OCI-LY7 (cell line): ENCODE measurements at regions not wholly inside any gene's neighbourhood (a gene's known extent, or its start where the extent isn't known, plus 50 kb on each side); places are given as distances from the start of the nearest gene placed in this dataset.

Experiments used
- BruUV-seq: library from RNA; stranded (reverse); fragments of 400-500 nt; replicated peaks from 2 replicates; lab custom pipeline; 2021; lab: Mats Ljungman, UMichigan
- CTCF ChIA-PET: fragments of 300-600 bp; sonication (Branson Sonifier 250); formaldehyde crosslinking; loops from one replicate; lab custom pipeline; 2022; ENCODE audit warnings: antibody characterized with exemption; ENCODE audit not compliant: unreplicated experiment; lab: Charles Lee
- POLR2A ChIA-PET: fragments of 300-600 bp; sonication (Branson Sonifier 250); formaldehyde crosslinking; loops from one replicate; lab custom pipeline; 2022; ENCODE audit warnings: antibody characterized with exemption; lab: Charles Lee
- DNase-seq: peaks from one replicate; pipeline ENCODE4 v3.0.0-alpha.2; 2015; ENCODE audit warnings: low spot score
- H2AFZ ChIP-seq: fragments of 200-600 bp; sonication (generic), shearing (Covaris generic); 2 replicates; pipeline ENCODE4 v1.6.1; 2014; ENCODE audit warnings: mild to moderate bottlenecking, antibody characterized with exemption, low read length, moderate library complexity
- H3K27ac ChIP-seq: fragments of 200-600 bp; sonication (generic); 2 replicates; pipeline ENCODE4 v1.5.1; 2014; ENCODE audit warnings: mixed run types, low read depth, mild to moderate bottlenecking, moderate library complexity, low read length, inconsistent platforms; ENCODE audit not compliant: poor library complexity, severe bottlenecking
- H3K36me3 ChIP-seq: fragments of 200-600 bp; sonication (generic); 2 replicates; pipeline ENCODE4 v1.6.1; 2014; ENCODE audit warnings: mild to moderate bottlenecking, antibody characterized with exemption, low read length, moderate library complexity, mixed read lengths; ENCODE audit not compliant: insufficient read depth
- H3K4me1 ChIP-seq: fragments of 200-600 bp; sonication (generic); 2 replicates; pipeline ENCODE4 v1.5.1; 2014; ENCODE audit warnings: mild to moderate bottlenecking, low read length; ENCODE audit not compliant: insufficient read depth, poor library complexity, severe bottlenecking
- H3K4me2 ChIP-seq: fragments of 200-600 bp; sonication (generic); 2 replicates; pipeline ENCODE4 v1.6.1; 2014; ENCODE audit warnings: mild to moderate bottlenecking, low read length
- H3K4me3 ChIP-seq: fragments of 200-600 bp; sonication (generic); 2 replicates; pipeline ENCODE4 v1.5.1; 2014; ENCODE audit warnings: mild to moderate bottlenecking, low read depth, low read length; ENCODE audit not compliant: poor library complexity, severe bottlenecking
- H3K79me2 ChIP-seq: fragments of 200-600 bp; sonication (generic); 2 replicates; pipeline ENCODE4 v1.6.1; 2016; ENCODE audit warnings: low read depth, mild to moderate bottlenecking, low read length, moderate library complexity, mixed read lengths; ENCODE audit not compliant: insufficient read depth
- H3K9me2 ChIP-seq: fragments of 200-600 bp; sonication (generic); 2 replicates; pipeline ENCODE4 v1.6.1; 2016; ENCODE audit warnings: mild to moderate bottlenecking, low read length, mixed read lengths; ENCODE audit not compliant: insufficient read depth
- H3K9me3 ChIP-seq: fragments of 200-600 bp; sonication (generic); 2 replicates; pipeline ENCODE4 v1.6.1; 2014; ENCODE audit warnings: mild to moderate bottlenecking, mixed run types, low read length, mixed read lengths
- H4K20me1 ChIP-seq: fragments of 200-600 bp; sonication (generic); 2 replicates; pipeline ENCODE4 v1.6.1; 2014; ENCODE audit warnings: mild to moderate bottlenecking, antibody characterized with exemption, low read length, moderate library complexity, mixed read lengths; ENCODE audit not compliant: insufficient read depth
- CTCF ChIP-seq: fragments of 200-600 bp; sonication (generic); conservative IDR thresholded peaks from 2 replicates; pipeline ENCODE4 v1.5.1; 2014; ENCODE audit warnings: mild to moderate bottlenecking, antibody characterized with exemption, low read length, moderate library complexity, mixed read lengths
- EZH2phosphoT487 ChIP-seq: fragments of 200-600 bp; sonication (generic); IDR thresholded peaks from 2 replicates; pipeline ENCODE4 v1.6.1; 2018; ENCODE audit warnings: low read depth, borderline replicate concordance, mild to moderate bottlenecking, mixed run types, antibody characterized with exemption, low read length, moderate library complexity, mixed read lengths
- intact Hi-C: fragments of 100-400 bp; cut with micrococcal nuclease; formaldehyde crosslinking; loops from one replicate; pipeline ENCODE4 v1.10.0; 2022; ENCODE audit not compliant: unreplicated experiment

- Histone ChIP-seq H2AFZ (no peak overlapping the region), H3K79me2 (no peaks in the 10 kb centered on the region), H3K36me3 (no peaks in the 10 kb centered on the region), H3K4me3 (no peak overlapping the region), H4K20me1 (no peaks in the 10 kb centered on the region), H3K9me3 (no peaks in the 10 kb centered on the region), H3K4me2 (no peak overlapping the region), H3K4me1 (no peaks in the 10 kb centered on the region), H3K9me2 (no peaks in the 10 kb centered on the region), H3K27ac (no peak overlapping the region)
- TF ChIP-seq CTCF (no peak), EZH2phosphoT487 (no peak)
- no TSS peak for BruUV-seq
- POLR2A ChIA-PET, result no interaction called here
- intact Hi-C loops, result no loop called here
- no peak for DNase-seq
- CTCF ChIA-PET, result no interaction called here
These were observed 169.2 kb downstream of the SPCS3 start for GRCh38 chr4:176489001-176489400.

GRCh38 chr4:176492646-176493302, 173.0 kb downstream of the SPCS3 start:
- no peak overlapping the region for H3K27ac ChIP-seq
- ChIA-PET POLR2A (interaction anchor here (0.5 kb wide), 1 partner anchor 53 kb away, joined by 3 read pairs; no protein-coding TSS in a partner anchor), CTCF (no interaction called here)
- no peaks in the 10 kb centered on the region for H3K9me2 ChIP-seq
- no peaks in the 10 kb centered on the region for H3K79me2 ChIP-seq
- no peak overlapping the region for H2AFZ ChIP-seq
- no peaks in the 10 kb centered on the region for H3K4me1 ChIP-seq
- intact Hi-C loops, result no loop called here
- no peak overlapping the region for H3K4me2 ChIP-seq
- TF ChIP-seq EZH2phosphoT487 (no peak), CTCF (no peak)
- H3K9me3 ChIP-seq, result no peaks in the 10 kb centered on the region
- no peaks in the 10 kb centered on the region for H4K20me1 ChIP-seq
- no peaks in the 10 kb centered on the region for H3K36me3 ChIP-seq
- H3K4me3 ChIP-seq, result no peak overlapping the region
- BruUV-seq, result no TSS peak
- DNase-seq, result no peak

GRCh38 chr4:176498617-176499256, 179.0 kb downstream of the SPCS3 start:
- Histone ChIP-seq H3K4me3 (no peak overlapping the region), H3K9me3 (no peaks in the 10 kb centered on the region), H3K79me2 (no peaks in the 10 kb centered on the region), H3K4me1 (no peaks in the 10 kb centered on the region), H3K9me2 (no peaks in the 10 kb centered on the region), H3K27ac (no peak overlapping the region), H3K36me3 (no peaks in the 10 kb centered on the region), H3K4me2 (no peak overlapping the region), H2AFZ (no peak overlapping the region), H4K20me1 (no peaks in the 10 kb centered on the region)
- DNase-seq, result no peak
- TF ChIP-seq CTCF (no peak), EZH2phosphoT487 (no peak)
- no TSS peak for BruUV-seq
- intact Hi-C loops, result no loop called here
- ChIA-PET CTCF (no interaction called here), POLR2A (no interaction called here)
